Keratinocyte (primary cell): ENCODE measurements at regions not wholly inside any gene's neighbourhood (a gene's known extent, or its start where the extent isn't known, plus 50 kb on each side); places are given as distances from the start of the nearest gene placed in this dataset.
A peak's percentile ranks its signal among the peaks of the same experiment; 100 is the strongest.

Experiments
- DNase-seq: peaks from one replicate; pipeline ENCODE4 v3.0.0-alpha.2; 2011; ENCODE audit warnings: low read depth, missing footprints, low spot score
- FAIRE-seq: peaks from 2 replicates; lab custom pipeline; 2011; peaks lifted over from hg19 to GRCh38; lab: Jason Lieb, UNC
- H2AFZ ChIP-seq: 2 replicates; pipeline ENCODE4 v1.6.0; 2012; ENCODE audit warnings: low read length, control low read depth, inconsistent platforms; ENCODE audit not compliant: control insufficient read depth
- H3K27ac ChIP-seq: 2 replicates; pipeline ENCODE4 v1.5.1; 2011; ENCODE audit warnings: low read length; ENCODE audit not compliant: control insufficient read depth, insufficient read depth
- H3K27me3 ChIP-seq: 3 replicates; pipeline ENCODE4 v1.6.0; 2011; ENCODE audit warnings: low read length; ENCODE audit not compliant: control insufficient read depth, insufficient read depth; ENCODE audit errors: extremely low read depth
- H3K36me3 ChIP-seq, 2 experiments: 2 replicates in 1 of 2; 3 replicates in 1 of 2; pipeline ENCODE4 v1.5.1; 2011; ENCODE audit warnings: low read length in 2 of 2, mild to moderate bottlenecking in 1 of 2; ENCODE audit not compliant: control insufficient read depth in 2 of 2, insufficient read depth in 2 of 2; ENCODE audit errors: extremely low read depth in 1 of 2
- H3K4me1 ChIP-seq: 3 replicates; pipeline ENCODE4 v1.5.1; 2011; ENCODE audit warnings: low read length; ENCODE audit not compliant: control insufficient read depth, insufficient read depth; ENCODE audit errors: extremely low read depth
- H3K4me2 ChIP-seq: 3 replicates; pipeline ENCODE4 v1.6.0; 2011; ENCODE audit warnings: low read depth, low read length; ENCODE audit not compliant: control insufficient read depth, insufficient read depth; ENCODE audit errors: extremely low read depth
- H3K4me3 ChIP-seq, 3 experiments: fragments of 200-600 bp in 1 of 3; sonication (generic) in 1 of 3; 2 replicates in 2 of 3; 3 replicates in 1 of 3; pipeline ENCODE4 v1.5.1; 2011 to 2016; ENCODE audit warnings: low read length in 3 of 3, mild to moderate bottlenecking in 3 of 3, control low read depth in 2 of 3, inconsistent platforms in 1 of 3, low read depth in 1 of 3, mixed read lengths in 1 of 3, mixed run types in 1 of 3, moderate library complexity in 1 of 3; ENCODE audit not compliant: control insufficient read depth in 2 of 3, insufficient read depth in 2 of 3; ENCODE audit errors: extremely low read depth in 1 of 3
- H3K79me2 ChIP-seq: 2 replicates; pipeline ENCODE4 v1.6.0; 2012; ENCODE audit warnings: low read length; ENCODE audit not compliant: control insufficient read depth, insufficient read depth
- H3K9ac ChIP-seq: 3 replicates; pipeline ENCODE4 v1.6.0; 2011; ENCODE audit warnings: low read length; ENCODE audit not compliant: control insufficient read depth, insufficient read depth; ENCODE audit errors: extremely low read depth
- H3K9me1 ChIP-seq: 3 replicates; pipeline ENCODE4 v1.6.0; 2011; ENCODE audit warnings: low read length; ENCODE audit not compliant: control insufficient read depth, insufficient read depth; ENCODE audit errors: extremely low read depth
- H3K9me3 ChIP-seq: 2 replicates; pipeline ENCODE4 v1.5.1; 2012; ENCODE audit warnings: low read depth, low read length; ENCODE audit not compliant: control insufficient read depth
- H4K20me1 ChIP-seq: 3 replicates; pipeline ENCODE4 v1.6.0; 2011; ENCODE audit warnings: low read length; ENCODE audit not compliant: control insufficient read depth, insufficient read depth; ENCODE audit errors: extremely low read depth
- CTCF ChIP-seq, 3 experiments: IDR thresholded peaks in 1 of 3; conservative IDR thresholded peaks in 1 of 3; optimal IDR thresholded peaks in 1 of 3; 2 replicates in 2 of 3; 3 replicates in 1 of 3; pipeline versions ENCODE3 to v1.5.1; 2011; ENCODE audit warnings: low read length in 3 of 3, mild to moderate bottlenecking in 3 of 3, moderate library complexity in 2 of 3, control low read depth in 1 of 3, inconsistent platforms in 1 of 3; ENCODE audit not compliant: insufficient read depth in 2 of 3; ENCODE audit errors: extremely low read depth in 1 of 3
- EZH2 ChIP-seq: IDR thresholded peaks from one replicate; pipeline ENCODE4 v1.6.1; 2012; ENCODE audit warnings: inconsistent platforms, mild to moderate bottlenecking, low read length, moderate library complexity
- dilution Hi-C: fragments of 300-500 bp; cut with MboI; formaldehyde crosslinking; loops from one replicate; pipeline ENCODE4 v1.7.0; 2020; ENCODE audit warnings: low sequenced_read_pairs; ENCODE audit not compliant: extremely low pct_ligation_motif_present

GRCh38 chrX:131711478-131711867 lies 167.6 kb downstream of the OR13H1 start:
- Histone ChIP-seq H3K9me3 (no peaks in the 10 kb centered on the region), H2AFZ (no peak overlapping the region), H3K36me3 (no peaks in the 10 kb centered on the region), H3K9me1 (no peaks in the 10 kb centered on the region), H3K9ac (no peak overlapping the region), H4K20me1 (no peaks in the 10 kb centered on the region), H3K27ac (no peak overlapping the region), H3K4me3 (no peak overlapping the region), H3K79me2 (no peaks in the 10 kb centered on the region), H3K27me3 (no peaks in the 10 kb centered on the region), H3K4me1 (no peaks in the 10 kb centered on the region), H3K4me2 (peak overlapping the region; percentile 62)
- no peak for FAIRE-seq
- TF ChIP-seq CTCF (optimal IDR thresholded peaks at IDR 0.05 in 1 of 3, IDR thresholded peaks at IDR 0.05 in 1 of 3, conservative IDR thresholded peaks at IDR 0.05 in 1 of 3; ENCODE audit: extremely low read depth in 1 of 3, insufficient read depth in 2 of 3, low read length in 3 of 3): no peak
- TF ChIP-seq EZH2: no peak
- DNase-seq: no peak
- dilution Hi-C loops: no loop called here

DNA sequence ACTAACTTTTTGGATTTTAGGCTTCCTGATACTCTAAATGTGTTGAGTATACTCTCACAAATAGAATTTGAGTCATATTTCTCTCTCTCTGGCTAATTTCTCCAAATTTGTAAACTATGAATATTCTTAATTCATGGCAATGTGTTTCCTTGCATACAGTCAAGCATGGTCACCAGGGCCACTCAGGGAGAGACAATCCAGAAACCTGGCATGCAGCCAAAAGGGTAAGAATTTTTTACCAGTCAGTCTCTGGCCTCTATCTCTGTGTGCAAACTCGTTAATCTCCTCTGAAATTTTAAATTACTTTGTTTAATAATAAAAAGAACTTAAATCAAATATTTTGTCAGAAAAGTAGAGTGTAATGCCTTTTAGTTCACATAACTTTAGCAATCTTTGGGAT lies 179.8 kb downstream of the OR13H1 start:
- H3K9me1 ChIP-seq: no peaks in the 10 kb centered on the region
- peaks cover 5% of the 10 kb centered on the region for H3K9me3 ChIP-seq
- H3K27me3 ChIP-seq: no peaks in the 10 kb centered on the region
- H3K27ac ChIP-seq: no peak overlapping the region
- DNase-seq: no peak
- H3K4me1 ChIP-seq: no peaks in the 10 kb centered on the region
- no peaks in the 10 kb centered on the region for H3K79me2 ChIP-seq
- H3K4me2 ChIP-seq: no peak overlapping the region
- H2AFZ ChIP-seq: no peak overlapping the region
- no peak overlapping the region for H3K9ac ChIP-seq
- dilution Hi-C loops: no loop called here
- no peak overlapping the region for H3K4me3 ChIP-seq
- no peak for FAIRE-seq
- no peaks in the 10 kb centered on the region for H3K36me3 ChIP-seq
- no peaks in the 10 kb centered on the region for H4K20me1 ChIP-seq
- TF ChIP-seq CTCF (optimal IDR thresholded peaks at IDR 0.05 in 1 of 3, IDR thresholded peaks at IDR 0.05 in 1 of 3, conservative IDR thresholded peaks at IDR 0.05 in 1 of 3; ENCODE audit: extremely low read depth in 1 of 3, insufficient read depth in 2 of 3, low read length in 3 of 3) (no peak), EZH2 (no peak)
